ENCODE measurements at regions not wholly inside any gene's neighbourhood (a gene's known extent, or its start where the extent isn't known, plus 50 kb on each side); places are given as distances from the start of the nearest gene placed in this dataset.

- CTCF ChIA-PET: no interaction called here
- POLR2A ChIA-PET: no interaction called here
- TF ChIP-seq, protein P1, sequence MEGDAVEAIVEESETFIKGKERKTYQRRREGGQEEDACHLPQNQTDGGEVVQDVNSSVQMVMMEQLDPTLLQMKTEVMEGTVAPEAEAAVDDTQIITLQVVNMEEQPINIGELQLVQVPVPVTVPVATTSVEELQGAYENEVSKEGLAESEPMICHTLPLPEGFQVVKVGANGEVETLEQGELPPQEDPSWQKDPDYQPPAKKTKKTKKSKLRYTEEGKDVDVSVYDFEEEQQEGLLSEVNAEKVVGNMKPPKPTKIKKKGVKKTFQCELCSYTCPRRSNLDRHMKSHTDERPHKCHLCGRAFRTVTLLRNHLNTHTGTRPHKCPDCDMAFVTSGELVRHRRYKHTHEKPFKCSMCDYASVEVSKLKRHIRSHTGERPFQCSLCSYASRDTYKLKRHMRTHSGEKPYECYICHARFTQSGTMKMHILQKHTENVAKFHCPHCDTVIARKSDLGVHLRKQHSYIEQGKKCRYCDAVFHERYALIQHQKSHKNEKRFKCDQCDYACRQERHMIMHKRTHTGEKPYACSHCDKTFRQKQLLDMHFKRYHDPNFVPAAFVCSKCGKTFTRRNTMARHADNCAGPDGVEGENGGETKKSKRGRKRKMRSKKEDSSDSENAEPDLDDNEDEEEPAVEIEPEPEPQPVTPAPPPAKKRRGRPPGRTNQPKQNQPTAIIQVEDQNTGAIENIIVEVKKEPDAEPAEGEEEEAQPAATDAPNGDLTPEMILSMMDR (IDR thresholded peaks at IDR 0.05): no peak
Measured at GRCh38 chr18:45512363-45512953, 102.8 kb upstream of the SLC14A2 start.

GRCh38 chr18:45517181-45517741 is 98.0 kb upstream of the SLC14A2 start:
- DNase-seq (no peak), ATAC-seq (ENCODE audit: poor library complexity) (no peak)
- H3K27me3 ChIP-seq (ENCODE audit: control insufficient read depth in 1 of 2, insufficient read depth in 2 of 2, low read length in 2 of 2): no peaks in the 10 kb centered on the region
- no peaks in the 10 kb centered on the region for H3K4me1 ChIP-seq (ENCODE audit: insufficient read depth, low read length)
- ChIA-PET POLR2A (no interaction called here), CTCF (no interaction called here)
- no peak overlapping the region for H3K27ac ChIP-seq (ENCODE audit: low read depth in 1 of 2, low read length in 2 of 2)
- H3K27ac Mint-ChIP-seq: no peak overlapping the region
- H3K36me3 ChIP-seq (ENCODE audit: insufficient read depth, low read length): no peaks in the 10 kb centered on the region
- no peak overlapping the region for H3K4me3 Mint-ChIP-seq
- H3K27me3 Mint-ChIP-seq: no peaks in the 10 kb centered on the region
- intact Hi-C loops (cut with DNase I, micrococcal nuclease): no loop called here
- TF ChIP-seq, protein P1 (IDR thresholded peaks at IDR 0.05): no peak
- no peaks in the 10 kb centered on the region for H3K4me1 Mint-ChIP-seq (ENCODE audit: low read depth)
- H3K4me3 ChIP-seq (ENCODE audit: low read length): no peak overlapping the region
- no peaks in the 10 kb centered on the region for H3K36me3 Mint-ChIP-seq (ENCODE audit: low read depth)
- H3K9me3 Mint-ChIP-seq: no peaks in the 10 kb centered on the region
- no peaks in the 10 kb centered on the region for H3K9me3 ChIP-seq (ENCODE audit: control insufficient read depth in 1 of 2, insufficient read depth in 1 of 2, low read length in 2 of 2)

More at GRCh38 chr18:45512363-45512953, 102.8 kb upstream of the SLC14A2 start:
- Histone ChIP-seq H3K27ac (ENCODE audit: low read depth in 1 of 2, low read length in 2 of 2) (no peak overlapping the region), H3K36me3 (ENCODE audit: insufficient read depth, low read length) (no peaks in the 10 kb centered on the region), H3K27me3 (ENCODE audit: control insufficient read depth in 1 of 2, insufficient read depth in 2 of 2, low read length in 2 of 2) (no peaks in the 10 kb centered on the region), H3K9me3 (ENCODE audit: control insufficient read depth in 1 of 2, insufficient read depth in 1 of 2, low read length in 2 of 2) (no peaks in the 10 kb centered on the region), H3K4me1 (ENCODE audit: insufficient read depth, low read length) (no peaks in the 10 kb centered on the region), H3K4me3 (ENCODE audit: low read length) (no peak overlapping the region)
- Mint-ChIP-seq H3K4me3 (no peak overlapping the region), H3K36me3 (ENCODE audit: low read depth) (no peaks in the 10 kb centered on the region), H3K27me3 (peaks cover 18% of the 10 kb centered on the region), H3K4me1 (ENCODE audit: low read depth) (no peaks in the 10 kb centered on the region), H3K27ac (no peak overlapping the region), H3K9me3 (no peaks in the 10 kb centered on the region)
- intact Hi-C loops (cut with DNase I, micrococcal nuclease): no loop called here
- ATAC-seq (ENCODE audit: poor library complexity) (no peak), DNase-seq (no peak)

- H3K27me3 Mint-ChIP-seq: no peaks in the 10 kb centered on the region
- no peaks in the 10 kb centered on the region for H3K9me3 ChIP-seq (ENCODE audit: control insufficient read depth in 1 of 2, insufficient read depth in 1 of 2, low read length in 2 of 2)
- H3K27ac ChIP-seq (ENCODE audit: low read depth in 1 of 2, low read length in 2 of 2): no peak overlapping the region
- H3K27ac Mint-ChIP-seq: no peak overlapping the region
- TF ChIP-seq, protein P1 (IDR thresholded peaks at IDR 0.05): no peak
- H3K27me3 ChIP-seq (ENCODE audit: control insufficient read depth in 1 of 2, insufficient read depth in 2 of 2, low read length in 2 of 2): no peaks in the 10 kb centered on the region
- ATAC-seq (ENCODE audit: poor library complexity) (no peak), DNase-seq (no peak)
- no peaks in the 10 kb centered on the region for H3K36me3 ChIP-seq (ENCODE audit: insufficient read depth, low read length)
- H3K36me3 Mint-ChIP-seq (ENCODE audit: low read depth): no peaks in the 10 kb centered on the region
- H3K4me1 Mint-ChIP-seq (ENCODE audit: low read depth): no peaks in the 10 kb centered on the region
- no peak overlapping the region for H3K4me3 Mint-ChIP-seq
- H3K4me1 ChIP-seq (ENCODE audit: insufficient read depth, low read length): no peaks in the 10 kb centered on the region
- intact Hi-C loops (cut with DNase I, micrococcal nuclease): no loop called here
- ChIA-PET CTCF (no interaction called here), POLR2A (no interaction called here)
- H3K4me3 ChIP-seq (ENCODE audit: low read length): no peak overlapping the region
- no peaks in the 10 kb centered on the region for H3K9me3 Mint-ChIP-seq
Measured at GRCh38 chr18:45518311-45519155, 96.7 kb upstream of the SLC14A2 start.
